ENCODE measurements at regions not wholly inside any gene's neighbourhood (a gene's known extent, or its start where the extent isn't known, plus 50 kb on each side); places are given as distances from the start of the nearest gene placed in this dataset.

GRCh38 chr10:78394047-78394446, 360.4 kb downstream of the RPS24 start:
- no peaks in the 10 kb centered on the region for H3K9me3 Mint-ChIP-seq (ENCODE audit: low read depth)

GRCh38 chr10:78395162-78395561, 361.5 kb downstream of the RPS24 start:
- no peak for DNase-seq (ENCODE audit: low spot score)
- no peak overlapping the region for H3K27ac Mint-ChIP-seq (ENCODE audit: unreplicated experiment)
- TF ChIP-seq CTCF (IDR thresholded peaks at IDR 0.05) = no peak
- H3K27me3 Mint-ChIP-seq (ENCODE audit: low read depth) = peaks cover 3% of the 10 kb centered on the region
- H3K4me3 Mint-ChIP-seq (ENCODE audit: unreplicated experiment) = no peak overlapping the region
- no peaks in the 10 kb centered on the region for H3K4me1 Mint-ChIP-seq (ENCODE audit: low read depth)
- no peaks in the 10 kb centered on the region for H3K36me3 Mint-ChIP-seq (ENCODE audit: low read depth)
- H3K9me3 Mint-ChIP-seq (ENCODE audit: low read depth) = no peaks in the 10 kb centered on the region

More at GRCh38 chr10:78394047-78394446, 360.4 kb downstream of the RPS24 start:
- peaks cover 4% of the 10 kb centered on the region for H3K27me3 Mint-ChIP-seq (ENCODE audit: low read depth)
- no peak for TF ChIP-seq CTCF (IDR thresholded peaks at IDR 0.05)
- no peak overlapping the region for H3K4me3 Mint-ChIP-seq (ENCODE audit: unreplicated experiment)
- no peak for DNase-seq (ENCODE audit: low spot score)
- no peaks in the 10 kb centered on the region for H3K4me1 Mint-ChIP-seq (ENCODE audit: low read depth)
- no peaks in the 10 kb centered on the region for H3K36me3 Mint-ChIP-seq (ENCODE audit: low read depth)
- no peak overlapping the region for H3K27ac Mint-ChIP-seq (ENCODE audit: unreplicated experiment)

- no peak for DNase-seq (ENCODE audit: low spot score)
- Mint-ChIP-seq H3K4me3 (ENCODE audit: unreplicated experiment) (no peak overlapping the region), H3K4me1 (ENCODE audit: low read depth) (peaks cover under 1% of the 10 kb centered on the region), H3K36me3 (ENCODE audit: low read depth) (no peaks in the 10 kb centered on the region), H3K27me3 (ENCODE audit: low read depth) (no peaks in the 10 kb centered on the region), H3K9me3 (ENCODE audit: low read depth) (no peaks in the 10 kb centered on the region), H3K27ac (ENCODE audit: unreplicated experiment) (no peak overlapping the region)
- TF ChIP-seq CTCF (IDR thresholded peaks at IDR 0.05) = no peak
These were observed 363.1 kb downstream of the RPS24 start for GRCh38 chr10:78396754-78397153.

GRCh38 chr10:78397786-78398185, 364.1 kb downstream of the RPS24 start:
- peaks cover 4% of the 10 kb centered on the region for H3K4me1 Mint-ChIP-seq (ENCODE audit: low read depth)
- no peaks in the 10 kb centered on the region for H3K9me3 Mint-ChIP-seq (ENCODE audit: low read depth)
- DNase-seq (ENCODE audit: low spot score) = no peak
- H3K27me3 Mint-ChIP-seq (ENCODE audit: low read depth) = no peaks in the 10 kb centered on the region
- H3K36me3 Mint-ChIP-seq (ENCODE audit: low read depth) = no peaks in the 10 kb centered on the region
- H3K4me3 Mint-ChIP-seq (ENCODE audit: unreplicated experiment) = no peak overlapping the region
- H3K27ac Mint-ChIP-seq (ENCODE audit: unreplicated experiment) = no peak overlapping the region
- TF ChIP-seq CTCF (IDR thresholded peaks at IDR 0.05) = no peak

- Mint-ChIP-seq H3K36me3 (ENCODE audit: low read depth) (no peaks in the 10 kb centered on the region), H3K9me3 (ENCODE audit: low read depth) (no peaks in the 10 kb centered on the region), H3K27me3 (ENCODE audit: low read depth) (no peaks in the 10 kb centered on the region), H3K4me3 (ENCODE audit: unreplicated experiment) (no peak overlapping the region), H3K4me1 (ENCODE audit: low read depth) (peaks cover 4% of the 10 kb centered on the region), H3K27ac (ENCODE audit: unreplicated experiment) (no peak overlapping the region)
- no peak for DNase-seq (ENCODE audit: low spot score)
- no peak for TF ChIP-seq CTCF (IDR thresholded peaks at IDR 0.05)
These were observed 364.7 kb downstream of the RPS24 start for GRCh38 chr10:78398382-78398781.
